GOT3 (cell line): ENCODE measurements at regions not wholly inside any gene's neighbourhood (a gene's known extent, or its start where the extent isn't known, plus 50 kb on each side); places are given as distances from the start of the nearest gene placed in this dataset.

Experiments
- DNase-seq: peaks from one replicate; lab custom pipeline; 2025; ENCODE audit warnings: mixed read lengths; lab: John Stamatoyannopoulos, UW

DNA sequence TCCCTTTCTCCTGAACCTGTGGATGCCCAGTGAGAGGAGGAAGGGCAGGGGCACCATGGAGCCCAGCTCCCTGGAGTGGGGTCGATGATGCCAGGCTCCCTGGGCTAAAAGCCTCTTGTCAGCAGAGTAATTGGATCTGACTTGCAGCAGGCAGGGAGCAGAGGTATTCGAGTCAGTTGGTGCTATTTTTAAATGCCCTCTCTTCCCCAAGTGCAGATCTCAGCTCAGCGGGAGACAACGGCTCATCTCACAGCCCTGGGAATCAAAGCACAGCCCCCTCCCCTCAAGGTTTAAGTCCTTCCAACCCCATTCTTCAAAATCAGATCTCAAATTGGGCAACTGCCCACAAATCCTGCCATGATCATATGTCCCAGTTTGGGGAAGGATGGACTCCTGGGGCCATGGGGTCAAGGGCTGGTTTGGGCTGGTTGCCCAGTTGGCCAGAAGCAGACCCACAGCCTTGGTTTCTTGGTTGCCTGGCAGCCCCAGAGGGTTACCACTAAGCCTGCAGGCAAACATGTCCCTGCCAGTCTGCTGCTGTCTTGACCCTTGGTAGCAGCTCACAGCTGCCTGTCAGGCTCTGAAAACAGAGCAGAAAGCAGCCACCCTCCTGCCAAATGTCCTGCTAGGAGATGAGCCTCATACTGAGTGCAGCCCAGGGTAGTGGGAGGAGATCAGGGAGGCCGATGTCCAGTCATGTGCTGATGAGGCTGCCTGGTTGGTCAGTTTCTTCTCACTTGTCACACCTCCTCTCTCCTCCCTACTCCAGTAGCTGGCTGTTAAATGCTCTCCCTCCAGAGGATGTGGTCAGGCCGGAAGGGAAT lies 244.9 kb downstream of the LOXHD1 start:
- DNase-seq = no peak

- DNase-seq = no peak
Measured at GRCh38 chr18:46412916-46413315, 244.1 kb downstream of the LOXHD1 start.

GRCh38 chr18:46413684-46414083 lies 243.3 kb downstream of the LOXHD1 start:
- no peak for DNase-seq

DNA sequence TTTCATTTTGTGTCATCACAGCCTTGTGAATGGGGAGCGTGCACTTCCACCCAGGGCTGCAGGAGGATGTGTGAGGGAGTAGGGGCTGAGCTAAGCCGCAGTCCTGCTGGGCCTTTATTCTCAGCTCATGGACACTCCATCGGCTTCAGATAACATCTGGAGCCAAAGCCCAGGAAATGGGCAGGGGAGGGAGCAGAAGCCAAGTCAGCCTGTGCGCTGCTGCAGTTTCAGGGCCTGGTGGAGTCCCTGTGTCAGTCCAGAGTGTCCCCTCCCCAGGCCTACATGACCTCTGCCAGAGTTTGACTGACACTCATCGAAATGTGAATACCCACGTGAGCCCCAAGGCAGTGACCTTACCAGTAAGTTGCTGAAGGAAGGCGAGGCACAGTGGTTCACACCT lies 242.2 kb downstream of the LOXHD1 start:
- DNase-seq = no peak

GRCh38 chr18:46415532-46416252 lies 241.3 kb downstream of the LOXHD1 start:
- DNase-seq = no peak

DNA sequence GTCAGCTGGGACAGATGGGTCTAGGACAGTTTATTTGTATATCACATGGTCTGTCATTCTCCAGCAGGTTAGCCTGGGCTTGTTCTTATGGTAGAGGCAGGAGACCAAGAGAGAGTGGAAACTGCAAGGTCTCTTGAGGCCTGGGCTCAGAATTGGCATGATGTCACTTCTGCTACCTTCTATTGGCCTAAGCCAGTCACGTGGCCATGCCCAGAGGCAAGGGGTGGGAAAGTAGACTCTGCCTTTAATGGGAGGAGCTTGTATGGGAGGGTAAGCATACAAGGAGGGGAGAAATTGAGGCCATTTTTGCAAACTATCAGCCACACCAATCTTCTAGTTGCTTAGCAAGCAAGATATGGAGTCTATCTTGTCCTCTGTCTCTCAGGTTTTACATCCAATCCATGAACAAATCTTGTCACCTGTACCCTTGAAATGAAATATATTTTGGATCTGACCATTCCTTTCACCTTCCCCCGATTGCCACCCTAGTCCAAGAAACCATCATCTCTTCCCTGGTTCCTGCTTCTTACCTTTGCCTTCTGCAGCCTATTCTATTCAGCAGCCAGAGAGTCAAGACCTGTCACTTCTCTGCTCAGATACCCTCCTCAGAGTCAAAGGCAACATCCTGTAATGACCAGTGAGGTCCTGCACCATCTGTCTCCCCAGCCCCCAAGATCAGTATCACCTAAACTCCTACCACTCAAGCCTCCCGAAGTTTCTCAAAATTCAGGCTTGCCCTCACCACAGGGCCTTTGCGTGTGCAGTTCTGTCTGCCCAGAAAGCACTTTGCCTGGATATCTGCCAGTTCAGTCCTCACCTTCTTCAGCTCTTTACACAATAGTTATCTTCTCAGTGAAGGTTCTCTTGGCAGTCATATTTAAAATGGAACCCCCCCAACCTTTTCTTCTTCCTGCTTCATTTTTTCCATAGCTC lies 240.0 kb downstream of the LOXHD1 start:
- no peak for DNase-seq

DNA sequence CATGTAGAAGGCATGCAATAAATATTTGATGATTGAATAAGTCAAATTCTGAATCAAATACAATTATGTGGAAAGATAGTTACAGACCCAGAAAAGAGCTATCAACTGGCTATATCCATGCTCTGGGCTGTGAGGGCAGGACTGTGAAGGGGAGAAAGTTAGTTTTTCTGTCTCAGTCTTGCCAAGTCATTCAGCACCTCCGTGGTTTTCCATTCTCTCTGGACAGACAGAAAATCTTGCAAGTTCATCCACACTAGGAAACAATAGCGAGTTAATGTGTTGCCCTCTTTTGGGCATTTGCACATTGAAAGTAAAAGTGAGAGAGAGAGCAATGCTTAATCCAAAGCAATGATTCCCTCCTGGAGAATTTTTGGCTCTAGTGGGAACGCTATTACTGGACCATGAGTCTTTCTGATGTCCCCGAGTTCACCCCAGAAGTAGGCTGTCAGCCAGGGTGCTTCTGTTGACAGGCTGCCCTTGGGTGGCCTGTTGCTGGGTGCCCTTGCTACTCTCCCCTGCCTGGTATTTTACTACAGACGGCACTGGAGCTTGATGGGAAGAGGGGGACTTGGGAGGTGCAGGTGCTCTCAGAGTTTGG lies 238.3 kb downstream of the LOXHD1 start:
- no peak for DNase-seq

DNA sequence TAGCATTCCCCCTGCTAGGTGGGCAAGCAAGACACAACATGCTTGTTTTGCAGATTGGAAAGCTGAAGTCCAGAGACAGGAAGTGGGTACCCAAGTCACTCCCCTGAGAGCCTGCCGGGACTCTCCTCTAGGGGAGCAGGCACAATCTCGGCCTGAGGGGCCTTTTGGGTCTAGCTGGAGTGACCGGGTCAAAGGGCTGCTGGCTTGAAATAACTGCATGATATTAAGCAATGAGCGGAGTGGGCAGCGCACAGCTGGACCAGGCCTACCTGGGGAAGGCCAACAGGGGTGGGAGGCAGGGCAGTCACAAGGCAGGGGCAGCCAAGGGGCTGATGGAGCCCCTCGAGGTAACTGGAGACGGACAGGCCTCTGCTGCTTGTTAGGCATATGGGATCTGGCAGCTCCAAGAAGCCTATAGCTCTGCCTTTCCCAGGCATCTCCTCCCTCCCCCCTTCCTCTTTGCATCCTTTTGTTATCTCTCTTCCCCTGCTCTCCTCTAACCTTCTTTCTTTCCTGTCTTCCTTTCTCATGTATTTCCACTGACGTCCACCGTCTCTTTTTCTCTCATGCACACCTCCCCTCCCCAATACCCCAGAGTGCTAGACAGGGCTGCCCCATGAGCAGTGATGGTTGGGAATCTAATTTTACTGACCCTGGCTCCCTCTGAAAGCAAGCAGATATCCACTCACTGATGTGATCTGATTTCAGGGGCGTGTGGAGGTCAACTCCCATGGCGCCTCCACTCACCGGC lies 237.5 kb downstream of the LOXHD1 start:
- DNase-seq = no peak

DNA sequence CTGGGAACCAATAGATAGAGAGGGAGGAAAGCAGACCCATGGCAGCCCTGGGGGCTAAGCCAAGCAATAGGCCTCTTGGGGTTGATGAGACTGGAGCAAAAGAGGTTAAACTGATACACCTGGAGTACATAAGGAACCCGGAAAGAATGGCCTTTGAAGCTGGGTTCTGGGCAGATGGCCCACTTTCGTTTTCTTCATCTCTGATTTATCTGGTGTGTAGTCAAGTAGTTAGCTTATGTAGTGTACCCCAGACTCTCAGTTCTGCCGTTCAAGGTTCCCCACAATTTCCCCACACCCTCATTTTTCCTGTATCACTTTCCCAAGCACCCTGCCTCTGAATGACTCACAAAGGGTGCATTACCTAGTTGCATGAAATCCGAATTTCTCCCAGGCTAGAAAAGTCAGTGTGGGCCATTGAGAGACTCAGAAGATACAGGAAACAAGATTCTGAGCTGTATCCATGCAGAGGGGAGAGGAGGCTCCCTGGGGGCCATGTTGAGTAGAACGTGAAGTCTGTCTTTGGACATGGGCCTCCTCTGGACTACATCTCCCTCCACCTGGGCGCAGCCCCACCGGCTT lies 235.0 kb downstream of the LOXHD1 start:
- DNase-seq = no peak

DNA sequence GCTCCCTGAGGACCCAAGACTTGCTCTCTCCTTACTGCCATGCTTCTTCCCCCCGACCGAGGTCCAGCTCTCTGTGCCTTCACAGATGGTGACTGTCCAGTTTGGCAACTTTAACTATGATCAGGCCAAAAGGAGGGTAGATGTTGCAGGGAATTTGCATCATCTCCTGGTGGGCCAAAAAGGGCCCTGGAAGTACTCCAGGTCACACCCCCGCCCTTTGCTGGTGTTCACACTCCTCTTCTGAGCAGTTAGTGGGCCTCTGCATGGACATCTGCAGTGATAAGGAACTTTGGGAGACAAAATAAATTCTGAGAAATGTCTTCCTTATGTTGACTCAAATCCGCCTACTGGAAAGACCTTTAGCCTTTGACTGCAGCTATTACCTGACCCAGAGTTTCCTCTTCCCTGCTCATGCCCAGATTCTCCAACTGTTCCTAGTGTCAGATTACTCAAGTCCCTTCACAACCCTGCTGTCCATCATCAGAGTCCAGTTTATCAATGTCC lies 234.4 kb downstream of the LOXHD1 start:
- DNase-seq = no peak

DNA sequence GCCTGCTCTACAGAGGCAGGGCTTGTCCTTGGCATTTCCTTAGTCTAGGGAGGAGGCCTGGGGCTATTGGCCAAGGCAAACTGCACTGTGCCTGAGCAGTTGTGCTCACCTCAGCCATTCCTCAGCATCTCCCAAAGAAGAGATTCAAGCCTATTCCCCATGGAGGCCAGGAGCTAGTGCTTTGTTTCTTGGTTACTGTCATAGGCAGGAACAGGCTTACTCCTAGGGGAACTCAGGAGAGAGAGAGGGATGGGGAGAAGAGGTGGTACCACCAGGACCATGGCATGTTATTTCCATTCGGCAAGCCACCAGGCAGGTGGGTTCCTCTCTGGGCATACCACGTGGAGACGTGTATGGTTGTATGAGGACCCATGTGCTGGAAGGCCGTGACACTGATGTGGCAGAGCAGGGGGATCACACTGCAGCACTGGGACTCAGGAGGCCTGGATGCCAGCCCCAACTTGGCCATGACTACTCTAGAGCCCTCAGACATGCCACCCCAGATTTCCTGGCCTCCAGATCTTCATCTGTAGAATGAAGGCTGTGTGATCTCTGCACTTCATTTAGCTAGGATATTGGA lies 233.7 kb downstream of the LOXHD1 start:
- DNase-seq = no peak

- DNase-seq = no peak
Measured at GRCh38 chr18:46424898-46425297, 232.1 kb downstream of the LOXHD1 start.

DNA sequence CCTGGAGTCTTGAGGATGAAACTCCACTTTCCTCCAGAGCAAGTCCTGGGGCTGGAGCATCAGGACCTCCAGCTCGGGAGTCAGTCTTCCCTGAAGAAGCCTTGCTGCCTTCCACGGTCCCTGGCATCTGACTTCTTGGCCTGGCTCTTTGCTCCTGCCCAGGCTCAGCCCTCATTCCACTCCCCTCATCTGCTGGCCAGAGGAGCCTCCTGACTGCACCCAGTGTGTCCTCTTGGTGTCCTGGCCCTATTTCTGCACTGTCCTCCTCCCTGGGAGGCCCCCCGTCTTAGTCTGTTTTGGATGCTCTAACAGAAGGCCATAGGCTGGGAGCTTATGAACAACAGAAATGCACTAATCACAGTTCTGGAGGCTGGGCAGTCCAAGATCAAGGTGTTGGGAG lies 231.5 kb downstream of the LOXHD1 start:
- DNase-seq = no peak

DNA sequence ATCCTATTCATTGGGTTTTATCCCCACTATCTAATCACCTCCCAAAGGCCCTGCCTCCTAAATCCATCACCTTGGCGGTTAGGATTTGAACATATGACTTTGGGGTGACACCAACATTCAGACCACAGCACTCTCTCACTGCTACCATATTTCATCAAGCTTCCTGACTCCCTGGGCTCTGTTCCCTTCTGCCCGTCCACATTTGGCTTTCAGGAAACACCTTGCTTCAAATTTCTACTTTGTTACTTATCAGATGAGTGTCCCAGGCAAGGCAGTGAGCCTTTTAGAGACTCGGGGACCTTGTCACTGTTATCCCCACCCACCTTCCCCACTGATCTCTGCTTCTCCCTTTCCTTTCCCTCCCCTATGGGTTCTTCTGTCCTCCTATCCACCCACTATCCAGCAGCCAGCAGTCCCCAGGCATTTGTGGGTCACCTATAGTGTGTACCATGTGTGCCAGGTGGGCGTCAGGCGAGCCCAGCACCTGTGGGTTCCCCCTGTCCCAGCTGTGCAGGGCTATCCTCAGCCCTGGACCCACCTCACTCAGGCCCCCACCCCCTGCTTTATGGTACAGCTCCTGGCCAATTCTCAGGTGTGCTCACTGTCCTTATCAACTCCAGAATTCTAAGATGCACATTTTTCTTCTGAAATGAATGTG lies 230.9 kb downstream of the LOXHD1 start:
- DNase-seq = no peak

GRCh38 chr18:46426679-46427047 lies 230.4 kb downstream of the LOXHD1 start:
- no peak for DNase-seq
